Activated B cell treated with CpG ODN at 0.5 μM for 24 hours (primary cell): ENCODE measurements at regions not wholly inside any gene's neighbourhood (a gene's known extent, or its start where the extent isn't known, plus 50 kb on each side); places are given as distances from the start of the nearest gene placed in this dataset.

Source experiments
- ATAC-seq: fragments of 200-7000 bp; cut with Tn5 transposase; one replicate; pipeline ENCODE4 v1.10.0; 2021; ENCODE audit warnings: low read depth, mild to moderate bottlenecking, moderate library complexity
- CTCF ChIA-PET: fragments of 350-600 bp; sonication (Branson Sonifier 250); formaldehyde crosslinking; loops from one replicate; lab custom pipeline; 2021; ENCODE audit warnings: antibody characterized with exemption; lab: Charles Lee
- POLR2A ChIA-PET: fragments of 350-600 bp; sonication (Branson Sonifier 250); formaldehyde crosslinking; loops from one replicate; lab custom pipeline; 2021; ENCODE audit warnings: antibody characterized with exemption; lab: Charles Lee
- DNase-seq: peaks from one replicate; pipeline ENCODE4 v3.0.0; 2022
- H3K27ac Mint-ChIP-seq: one replicate; pipeline ENCODE4 v1.8.0; 2020; ENCODE audit warnings: mixed read lengths
- H3K27me3 Mint-ChIP-seq: one replicate; pipeline ENCODE4 v1.8.0; 2021; ENCODE audit warnings: mixed read lengths
- H3K36me3 Mint-ChIP-seq: one replicate; pipeline ENCODE4 v1.8.0; 2021; ENCODE audit warnings: low read depth, mixed read lengths
- H3K4me1 Mint-ChIP-seq: one replicate; pipeline ENCODE4 v1.8.0; 2021; ENCODE audit warnings: mixed read lengths
- H3K4me3 Mint-ChIP-seq: one replicate; pipeline ENCODE4 v1.8.0; 2020; ENCODE audit warnings: mild to moderate bottlenecking, mixed read lengths
- H3K9me3 Mint-ChIP-seq: one replicate; pipeline ENCODE4 v1.8.0; 2020; ENCODE audit warnings: mixed read lengths
- CTCF ChIP-seq: fragments of 200-600 bp; IDR thresholded peaks from one replicate; pipeline ENCODE4 v1.8.0; 2022; ENCODE audit warnings: antibody characterized with exemption, mild to moderate bottlenecking
- intact Hi-C: fragments of 100-400 bp; cut with micrococcal nuclease; formaldehyde crosslinking; loops from one replicate; pipeline ENCODE4 v1.15.1; 2024

DNA sequence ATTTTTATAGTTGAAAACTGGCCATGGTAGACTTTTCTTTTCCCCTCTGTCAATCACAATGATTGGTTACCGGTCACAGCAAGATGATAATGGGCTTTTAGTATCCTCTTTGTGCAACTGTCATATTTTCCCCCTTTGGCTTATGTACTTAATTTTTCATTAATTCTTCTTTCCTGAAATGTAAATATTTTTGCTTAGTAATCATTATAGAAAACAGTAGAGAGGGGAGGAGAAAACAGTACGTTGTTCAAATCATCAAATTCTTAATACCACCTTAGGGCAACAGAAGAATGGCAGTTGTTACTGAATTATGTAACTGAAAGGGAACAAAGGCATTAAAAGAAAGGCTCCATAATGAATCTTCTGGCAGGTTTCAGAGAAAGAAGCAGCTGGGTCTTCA lies 699.0 kb downstream of the METTL4 start:
- ATAC-seq (no peak), DNase-seq (no peak)
- ChIA-PET POLR2A (no interaction called here), CTCF (no interaction called here)
- no peak overlapping the region for H3K4me3 Mint-ChIP-seq
- no peaks in the 10 kb centered on the region for H3K4me1 Mint-ChIP-seq
- no peak for TF ChIP-seq CTCF
- intact Hi-C loops = no loop called here
- no peaks in the 10 kb centered on the region for H3K27me3 Mint-ChIP-seq
- H3K36me3 Mint-ChIP-seq = no peaks in the 10 kb centered on the region
- H3K9me3 Mint-ChIP-seq = no peaks in the 10 kb centered on the region
- H3K27ac Mint-ChIP-seq = no peak overlapping the region

- ChIA-PET POLR2A (no interaction called here), CTCF (no interaction called here)
- Mint-ChIP-seq H3K4me3 (no peak overlapping the region), H3K9me3 (no peaks in the 10 kb centered on the region), H3K27ac (no peak overlapping the region), H3K36me3 (no peaks in the 10 kb centered on the region), H3K4me1 (no peaks in the 10 kb centered on the region), H3K27me3 (no peaks in the 10 kb centered on the region)
- ATAC-seq (no peak), DNase-seq (no peak)
- TF ChIP-seq CTCF = no peak
- intact Hi-C loops = no loop called here
Measured at GRCh38 chr18:1875219-1875618, 696.1 kb downstream of the METTL4 start.

DNA sequence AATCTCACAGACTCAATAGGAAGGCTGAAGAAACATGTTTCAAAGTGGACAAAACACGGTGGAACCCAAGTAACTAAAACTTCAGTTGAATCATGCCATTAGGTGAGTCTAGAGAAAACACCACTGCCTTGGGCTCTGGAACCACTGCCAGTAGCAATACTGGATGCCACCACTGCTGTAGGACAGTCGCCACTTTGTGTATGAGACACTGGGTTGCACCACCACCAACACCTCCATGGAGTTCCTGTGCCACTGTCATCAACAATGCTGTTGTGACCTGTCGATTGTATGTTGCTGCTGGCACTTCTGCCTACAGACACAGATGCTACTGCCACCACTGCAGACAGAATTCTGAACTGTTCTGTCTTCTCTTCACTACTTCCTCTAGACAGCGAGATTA lies 686.7 kb downstream of the METTL4 start:
- ChIA-PET CTCF (no interaction called here), POLR2A (no interaction called here)

DNA sequence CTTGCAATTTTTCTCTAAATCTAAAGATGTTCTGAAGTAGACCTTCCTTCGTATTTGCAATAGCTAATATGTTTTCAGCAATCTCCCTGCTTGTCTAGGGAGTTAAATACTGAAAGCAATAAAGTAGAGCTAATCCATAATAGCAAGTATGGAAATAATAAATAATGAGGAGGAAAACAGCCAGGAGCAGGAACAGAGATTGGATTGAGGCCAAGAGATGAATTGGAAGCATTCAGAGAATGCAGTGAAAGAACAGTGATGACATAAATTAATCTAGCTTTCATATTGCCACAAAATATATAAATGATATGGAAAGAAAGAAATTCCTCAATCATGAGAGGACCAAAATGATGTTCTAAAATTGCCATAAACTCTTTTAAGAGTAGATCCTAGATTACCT lies 679.7 kb downstream of the METTL4 start:
- Mint-ChIP-seq H3K27ac (no peak overlapping the region), H3K4me3 (no peak overlapping the region), H3K9me3 (no peaks in the 10 kb centered on the region), H3K27me3 (no peaks in the 10 kb centered on the region), H3K36me3 (no peaks in the 10 kb centered on the region), H3K4me1 (no peaks in the 10 kb centered on the region)
- TF ChIP-seq CTCF = no peak
- ChIA-PET CTCF (no interaction called here), POLR2A (no interaction called here)
- intact Hi-C loops = no loop called here
- ATAC-seq (no peak), DNase-seq (no peak)

More for the DNA sequence above, 686.7 kb downstream of the METTL4 start:
- DNase-seq (no peak), ATAC-seq (no peak)
- intact Hi-C loops = no loop called here
- TF ChIP-seq CTCF = no peak
- H3K9me3 Mint-ChIP-seq = peaks cover 2% of the 10 kb centered on the region
- H3K4me1 Mint-ChIP-seq = no peaks in the 10 kb centered on the region
- no peak overlapping the region for H3K4me3 Mint-ChIP-seq
- H3K27ac Mint-ChIP-seq = no peak overlapping the region
- no peaks in the 10 kb centered on the region for H3K27me3 Mint-ChIP-seq
- H3K36me3 Mint-ChIP-seq = no peaks in the 10 kb centered on the region

DNA sequence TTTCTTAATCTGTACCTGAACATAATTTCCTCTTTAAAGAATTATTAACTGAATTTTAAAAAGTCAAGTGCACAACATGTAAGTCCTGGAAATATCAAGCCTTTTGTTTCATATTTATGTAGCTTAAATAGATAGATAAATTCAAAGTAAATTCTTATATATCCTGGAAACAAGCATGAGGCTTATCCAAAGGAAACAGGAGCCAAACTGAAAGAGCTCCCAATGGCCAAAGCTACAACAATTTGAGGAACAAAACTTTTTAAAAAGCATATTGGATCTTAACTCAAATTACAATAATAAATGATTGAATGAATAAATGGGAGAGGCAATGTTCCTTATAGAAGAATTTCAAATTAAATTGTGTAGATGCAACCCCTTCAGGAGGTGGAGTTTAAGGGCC lies 679.1 kb downstream of the METTL4 start:
- Mint-ChIP-seq H3K36me3 (no peaks in the 10 kb centered on the region), H3K4me1 (no peaks in the 10 kb centered on the region), H3K27ac (no peak overlapping the region), H3K27me3 (no peaks in the 10 kb centered on the region), H3K9me3 (no peaks in the 10 kb centered on the region), H3K4me3 (no peak overlapping the region)
- ChIA-PET CTCF (no interaction called here), POLR2A (no interaction called here)
- intact Hi-C loops = no loop called here
- ATAC-seq = no peak
- DNase-seq = no peak
- TF ChIP-seq CTCF = no peak
